ENCODE measurements at regions not wholly inside any gene's neighbourhood (a gene's known extent, or its start where the extent isn't known, plus 50 kb on each side); places are given as distances from the start of the nearest gene placed in this dataset.

DNA sequence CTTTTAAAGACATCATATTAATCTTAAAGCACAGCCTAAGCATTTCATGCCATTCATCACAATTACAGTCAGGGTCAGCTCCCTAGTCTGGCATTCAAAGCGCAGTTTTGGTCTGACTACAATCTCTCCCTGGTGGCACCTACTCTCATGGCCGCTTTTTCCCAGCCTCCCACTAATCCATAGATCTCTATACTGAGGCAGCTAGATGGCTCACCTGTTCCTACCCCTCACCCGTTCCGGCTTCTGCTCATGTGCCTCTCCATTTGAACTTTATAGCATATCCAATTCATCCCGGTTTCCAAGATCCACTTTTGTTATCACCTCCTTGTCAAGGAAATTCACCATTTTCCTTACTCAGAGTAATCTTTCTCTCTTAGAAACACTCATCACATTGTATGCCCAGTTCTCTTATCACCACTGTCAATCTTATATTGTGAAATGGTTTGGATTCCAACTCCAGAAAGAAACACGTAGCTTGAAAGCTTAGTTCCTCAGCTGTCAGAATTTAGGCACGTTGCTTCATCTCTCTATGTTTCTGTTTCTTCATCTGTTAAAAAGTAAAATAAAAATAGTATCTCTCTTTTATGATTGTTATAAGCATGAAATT is 220.0 kb upstream of the UBE2E2 start:
- H2AFZ ChIP-seq (ENCODE audit: low read depth, low read length), result no peak overlapping the region
- H3K4me2 ChIP-seq (ENCODE audit: insufficient read depth, low read length), result no peak overlapping the region
- H3K4me3 ChIP-seq, result no peak overlapping the region
- intact Hi-C loops (cut with micrococcal nuclease) (no loop called here), in situ Hi-C loops (cut with MboI) (no loop called here)
- ChIA-PET POLR2A (interaction anchor here (0.6 kb wide), 1 partner anchor 684 kb away, joined by 3 read pairs; no protein-coding TSS in a partner anchor), CTCF (ENCODE audit: low intra/inter-chr PET ratio) (no interaction called here)
- DNase-seq (ENCODE audit: extremely low read depth in 1 of 4, low spot score in 3 of 4) (no peak), FAIRE-seq (no peak), ATAC-seq (no peak)
- H3K9me1 ChIP-seq (ENCODE audit: control insufficient read depth, insufficient read depth, low read length), result no peaks in the 10 kb centered on the region
- H3K9ac ChIP-seq (ENCODE audit: insufficient read depth in 1 of 2, low read depth in 2 of 2, low read length in 2 of 2), result no peak overlapping the region
- H3K79me2 ChIP-seq (ENCODE audit: control insufficient read depth, insufficient read depth, low read length), result no peaks in the 10 kb centered on the region
- no TSS peak for BruUV-seq (replicated peaks)
- no peaks in the 10 kb centered on the region for H3K9me3 ChIP-seq (replicated peaks; ENCODE audit: control insufficient read depth, insufficient read depth, low read depth, low read length)
- H3K4me1 ChIP-seq (replicated peaks in 1 of 2; ENCODE audit: control insufficient read depth in 2 of 2, insufficient read depth in 2 of 2, low read length in 2 of 2), result no peaks in the 10 kb centered on the region
- H3K36me3 ChIP-seq (ENCODE audit: control insufficient read depth, insufficient read depth, low read length), result no peaks in the 10 kb centered on the region
- H3K27ac ChIP-seq (ENCODE audit: extremely low read depth, low read depth, low read length), result no peak overlapping the region
- H3K27me3 ChIP-seq (ENCODE audit: control insufficient read depth in 2 of 2, insufficient read depth in 2 of 2, low read length in 2 of 2), result no peaks in the 10 kb centered on the region
- TF ChIP-seq SIN3B (IDR thresholded peaks at IDR 0.05; ENCODE audit: low read depth), result no peak
- TF ChIP-seq SNIP1 (IDR thresholded peaks at IDR 0.05; ENCODE audit: low read depth), result no peak
- TF ChIP-seq, protein P1, sequence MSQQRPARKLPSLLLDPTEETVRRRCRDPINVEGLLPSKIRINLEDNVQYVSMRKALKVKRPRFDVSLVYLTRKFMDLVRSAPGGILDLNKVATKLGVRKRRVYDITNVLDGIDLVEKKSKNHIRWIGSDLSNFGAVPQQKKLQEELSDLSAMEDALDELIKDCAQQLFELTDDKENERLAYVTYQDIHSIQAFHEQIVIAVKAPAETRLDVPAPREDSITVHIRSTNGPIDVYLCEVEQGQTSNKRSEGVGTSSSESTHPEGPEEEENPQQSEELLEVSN (IDR thresholded peaks at IDR 0.05; ENCODE audit: borderline replicate concordance in 1 of 2, extremely low read depth in 1 of 2, insufficient read depth in 1 of 2, insufficient read length in 1 of 2, low read depth in 1 of 2, low read length in 1 of 2, poor library complexity in 1 of 2, severe bottlenecking in 1 of 2), result no peak
- no peak for TF ChIP-seq SLC30A9 (CRISPR knock-in tag; IDR thresholded peaks at IDR 0.05)
- no peak for TF ChIP-seq XRCC5 (IDR thresholded peaks at IDR 0.05; ENCODE audit: low read depth, low read length)
- TF ChIP-seq SNRNP70 (optimal IDR thresholded peaks at IDR 0.05; ENCODE audit: low read depth, low read length), result no peak
- TF ChIP-seq HDAC3 (IDR thresholded peaks at IDR 0.05; ENCODE audit: borderline replicate concordance, partially characterized antibody), result no peak
- TF ChIP-seq DMBX1 (CRISPR knock-in tag; IDR thresholded peaks at IDR 0.05; ENCODE audit: borderline replicate concordance), result no peak
- no peak for TF ChIP-seq NR3C1 (CRISPR knock-in tag; IDR thresholded peaks at IDR 0.05)
- TF ChIP-seq RBM14 (IDR thresholded peaks at IDR 0.05; ENCODE audit: borderline replicate concordance, insufficient read depth, low read depth, low read length), result no peak
- TF ChIP-seq, protein P2, sequence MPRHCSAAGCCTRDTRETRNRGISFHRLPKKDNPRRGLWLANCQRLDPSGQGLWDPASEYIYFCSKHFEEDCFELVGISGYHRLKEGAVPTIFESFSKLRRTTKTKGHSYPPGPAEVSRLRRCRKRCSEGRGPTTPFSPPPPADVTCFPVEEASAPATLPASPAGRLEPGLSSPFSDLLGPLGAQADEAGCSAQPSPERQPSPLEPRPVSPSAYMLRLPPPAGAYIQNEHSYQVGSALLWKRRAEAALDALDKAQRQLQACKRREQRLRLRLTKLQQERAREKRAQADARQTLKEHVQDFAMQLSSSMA (CRISPR knock-in tag; IDR thresholded peaks at IDR 0.05), result no peak
- TF ChIP-seq POLR2B (IDR thresholded peaks at IDR 0.05; ENCODE audit: low read depth, partially characterized antibody), result no peak
- TF ChIP-seq RCOR1 (IDR thresholded peaks at IDR 0.05; ENCODE audit: borderline replicate concordance in 1 of 2, low read depth in 2 of 2, low read length in 2 of 2), result no peak
- TF ChIP-seq, protein P3, sequence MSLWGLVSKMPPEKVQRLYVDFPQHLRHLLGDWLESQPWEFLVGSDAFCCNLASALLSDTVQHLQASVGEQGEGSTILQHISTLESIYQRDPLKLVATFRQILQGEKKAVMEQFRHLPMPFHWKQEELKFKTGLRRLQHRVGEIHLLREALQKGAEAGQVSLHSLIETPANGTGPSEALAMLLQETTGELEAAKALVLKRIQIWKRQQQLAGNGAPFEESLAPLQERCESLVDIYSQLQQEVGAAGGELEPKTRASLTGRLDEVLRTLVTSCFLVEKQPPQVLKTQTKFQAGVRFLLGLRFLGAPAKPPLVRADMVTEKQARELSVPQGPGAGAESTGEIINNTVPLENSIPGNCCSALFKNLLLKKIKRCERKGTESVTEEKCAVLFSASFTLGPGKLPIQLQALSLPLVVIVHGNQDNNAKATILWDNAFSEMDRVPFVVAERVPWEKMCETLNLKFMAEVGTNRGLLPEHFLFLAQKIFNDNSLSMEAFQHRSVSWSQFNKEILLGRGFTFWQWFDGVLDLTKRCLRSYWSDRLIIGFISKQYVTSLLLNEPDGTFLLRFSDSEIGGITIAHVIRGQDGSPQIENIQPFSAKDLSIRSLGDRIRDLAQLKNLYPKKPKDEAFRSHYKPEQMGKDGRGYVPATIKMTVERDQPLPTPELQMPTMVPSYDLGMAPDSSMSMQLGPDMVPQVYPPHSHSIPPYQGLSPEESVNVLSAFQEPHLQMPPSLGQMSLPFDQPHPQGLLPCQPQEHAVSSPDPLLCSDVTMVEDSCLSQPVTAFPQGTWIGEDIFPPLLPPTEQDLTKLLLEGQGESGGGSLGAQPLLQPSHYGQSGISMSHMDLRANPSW (CRISPR knock-in tag; IDR thresholded peaks at IDR 0.05), result no peak
- TF ChIP-seq BRD9 (IDR thresholded peaks at IDR 0.05; ENCODE audit: low read depth, partially characterized antibody), result no peak
- TF ChIP-seq ATF7 (IDR thresholded peaks at IDR 0.05), result no peak
- 0% methylated on average over 7 of the region's 7 CpGs for WGBS (ENCODE audit: insufficient coverage, low coverage, missing lambda C conversion rate)
- no peaks in the 10 kb centered on the region for H4K20me1 ChIP-seq (replicated peaks; ENCODE audit: control insufficient read depth, insufficient read depth, low read length)
